Gastrocnemius medialis (tissue), 4 donors: ENCODE measurements at regions not wholly inside any gene's neighbourhood (a gene's known extent, or its start where the extent isn't known, plus 50 kb on each side); places are given as distances from the start of the nearest gene placed in this dataset.

ENCODE experiments used
- CTCF ChIP-seq, 5 experiments: fragments of 450-650 bp in 3 of 5; fragments of 200-600 bp in 2 of 5; sonication (generic) in 2 of 5; IDR thresholded peaks in 4 of 5; conservative IDR thresholded peaks in 1 of 5; 1 replicate in 4 of 5; 2 replicates in 1 of 5; pipeline ENCODE4 v1.5.1; 2016 to 2019; ENCODE audit warnings: antibody characterized with exemption in 5 of 5, mild to moderate bottlenecking in 3 of 5, moderate library complexity in 3 of 5
- POLR2A ChIP-seq, 2 donors: fragments of 450-650 bp; IDR thresholded peaks; one replicate each; pipeline ENCODE4 v1.6.1; 2017; ENCODE audit warnings: antibody characterized with exemption in 2 of 2, mild to moderate bottlenecking in 2 of 2, moderate library complexity in 2 of 2

GRCh38 chr3:181936774-181937173 lies 225.0 kb downstream of the SOX2 start:
- TF ChIP-seq CTCF (IDR thresholded peaks at IDR 0.05 in 4 of 5, conservative IDR thresholded peaks at IDR 0.05 in 1 of 5) (no peak), POLR2A (IDR thresholded peaks at IDR 0.05) (no peak)
